Subcutaneous abdominal adipose tissue (tissue), 5 donors: ENCODE measurements at regions not wholly inside any gene's neighbourhood (a gene's known extent, or its start where the extent isn't known, plus 50 kb on each side); places are given as distances from the start of the nearest gene placed in this dataset.

Source experiments
- H3K27ac ChIP-seq: one replicate; pipeline ENCODE4 v1.7.0; 2013; ENCODE audit warnings: low read depth, mild to moderate bottlenecking, inconsistent platforms, low read length, moderate library complexity
- H3K27me3 ChIP-seq, 5 donors: one replicate each; pipeline ENCODE4 v1.7.0; 2013; ENCODE audit warnings: low read length in 5 of 5, inconsistent platforms in 1 of 5; ENCODE audit not compliant: control insufficient read depth in 5 of 5, insufficient read depth in 4 of 5
- H3K36me3 ChIP-seq, 5 donors: one replicate each; pipeline ENCODE4 v1.7.0; 2013; ENCODE audit warnings: low read length in 5 of 5; ENCODE audit not compliant: control insufficient read depth in 5 of 5, insufficient read depth in 5 of 5
- H3K4me1 ChIP-seq, 5 donors: one replicate each; pipeline ENCODE4 v1.7.0; 2013; ENCODE audit warnings: low read length in 5 of 5, mild to moderate bottlenecking in 3 of 5, moderate library complexity in 1 of 5; ENCODE audit not compliant: control insufficient read depth in 5 of 5, insufficient read depth in 5 of 5
- H3K4me3 ChIP-seq, 5 donors: one replicate each; pipeline ENCODE4 v1.7.0; 2013; ENCODE audit warnings: low read length in 5 of 5, low read depth in 1 of 5
- H3K9ac ChIP-seq, 5 donors: one replicate each; pipeline ENCODE4 v1.7.0; 2013; ENCODE audit warnings: low read length in 5 of 5, mild to moderate bottlenecking in 4 of 5, moderate library complexity in 3 of 5
- H3K9me3 ChIP-seq, 5 donors: one replicate each; pipeline ENCODE4 v1.7.0; 2013; ENCODE audit warnings: low read length in 5 of 5; ENCODE audit not compliant: control insufficient read depth in 5 of 5
- donor health status: healthy.
- donor health status: healthy.
- donor health status: healthy.
- donor health status: healthy.
- donor health status: healthy.

DNA sequence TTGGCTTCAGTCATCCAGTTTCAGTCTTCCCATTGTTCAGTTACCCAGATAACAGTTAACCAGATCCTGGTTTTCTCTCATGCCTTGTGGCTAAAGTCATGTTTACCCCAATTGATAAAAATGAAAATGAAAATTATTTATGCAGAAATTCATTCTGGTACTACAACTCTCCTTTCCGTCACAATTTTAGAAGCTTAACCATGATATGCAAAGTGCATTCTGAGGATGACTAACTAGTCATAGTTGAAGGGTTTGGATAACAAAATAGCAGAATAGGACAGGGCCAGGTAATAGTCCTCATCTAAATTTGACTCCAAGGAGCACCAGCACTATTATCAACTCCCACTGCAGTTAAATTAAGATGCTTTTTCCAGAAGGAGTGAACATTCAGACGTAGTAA lies 94.7 kb downstream of the NTMT2 start:
- H3K4me1 ChIP-seq: peaks cover 0 to 2% (median 0%) of the 10 kb centered on the region in 5 donors
- H3K9ac ChIP-seq: no peak overlapping the region
- H3K4me3 ChIP-seq: no peak overlapping the region
- H3K36me3 ChIP-seq: no peaks in the 10 kb centered on the region
- H3K27me3 ChIP-seq: no peaks in the 10 kb centered on the region
- H3K9me3 ChIP-seq: no peaks in the 10 kb centered on the region
- H3K27ac ChIP-seq: no peak overlapping the region

DNA sequence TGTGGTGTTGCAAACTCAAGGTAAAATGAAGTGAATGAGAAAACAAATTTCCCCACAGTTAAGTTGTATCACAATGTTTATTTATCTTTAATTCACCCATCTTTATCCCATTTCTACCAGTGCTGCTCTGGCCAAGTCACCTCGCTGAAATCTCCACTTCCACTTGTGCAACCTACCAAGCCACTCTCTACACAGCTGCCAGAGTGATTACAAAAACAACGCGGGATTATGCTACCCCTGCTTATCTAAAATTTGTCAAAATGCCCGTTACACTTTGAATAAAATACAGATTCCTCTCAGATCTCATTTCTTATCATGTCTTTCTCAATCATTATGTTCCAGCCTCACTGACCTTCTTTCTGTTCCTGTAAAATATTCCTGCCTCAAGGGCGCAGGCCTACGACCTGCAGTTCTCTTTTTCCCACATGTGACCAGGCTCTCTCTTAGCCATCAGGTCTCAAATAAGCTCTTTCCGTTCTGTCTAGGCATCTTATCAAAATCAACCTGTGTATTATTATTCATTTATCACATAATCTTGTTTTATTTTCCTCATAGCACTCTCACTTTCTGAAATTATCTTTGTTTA lies 95.6 kb downstream of the NTMT2 start:
- Histone ChIP-seq H3K9me3 (no peaks in the 10 kb centered on the region), H3K4me3 (no peak overlapping the region), H3K9ac (no peak overlapping the region), H3K27me3 (no peaks in the 10 kb centered on the region), H3K27ac (no peak overlapping the region), H3K36me3 (no peaks in the 10 kb centered on the region), H3K4me1 (peaks cover 0 to 2% (median 0%) of the 10 kb centered on the region in 5 donors)

- Histone ChIP-seq H3K4me3 (no peak overlapping the region), H3K9me3 (no peaks in the 10 kb centered on the region), H3K27me3 (no peaks in the 10 kb centered on the region), H3K36me3 (no peaks in the 10 kb centered on the region), H3K4me1 (no peaks in the 10 kb centered on the region), H3K9ac (no peak overlapping the region), H3K27ac (no peak overlapping the region)
Measured at GRCh38 chr1:170247751-170248521, 102.2 kb downstream of the NTMT2 start.

- no peak overlapping the region for H3K9ac ChIP-seq
- H3K4me1 ChIP-seq: no peaks in the 10 kb centered on the region
- no peak overlapping the region for H3K4me3 ChIP-seq
- H3K9me3 ChIP-seq: no peaks in the 10 kb centered on the region
- H3K36me3 ChIP-seq: no peaks in the 10 kb centered on the region
- no peak overlapping the region for H3K27ac ChIP-seq
- no peaks in the 10 kb centered on the region for H3K27me3 ChIP-seq
Measured at GRCh38 chr1:170250531-170251276, 104.9 kb downstream of the NTMT2 start.

- no peak overlapping the region for H3K9ac ChIP-seq
- no peak overlapping the region for H3K4me3 ChIP-seq
- H3K27me3 ChIP-seq: no peaks in the 10 kb centered on the region
- H3K9me3 ChIP-seq: no peaks in the 10 kb centered on the region
- H3K36me3 ChIP-seq: no peaks in the 10 kb centered on the region
- H3K27ac ChIP-seq: no peak overlapping the region
- no peaks in the 10 kb centered on the region for H3K4me1 ChIP-seq
Measured at GRCh38 chr1:170252851-170253579, 107.3 kb downstream of the NTMT2 start.

DNA sequence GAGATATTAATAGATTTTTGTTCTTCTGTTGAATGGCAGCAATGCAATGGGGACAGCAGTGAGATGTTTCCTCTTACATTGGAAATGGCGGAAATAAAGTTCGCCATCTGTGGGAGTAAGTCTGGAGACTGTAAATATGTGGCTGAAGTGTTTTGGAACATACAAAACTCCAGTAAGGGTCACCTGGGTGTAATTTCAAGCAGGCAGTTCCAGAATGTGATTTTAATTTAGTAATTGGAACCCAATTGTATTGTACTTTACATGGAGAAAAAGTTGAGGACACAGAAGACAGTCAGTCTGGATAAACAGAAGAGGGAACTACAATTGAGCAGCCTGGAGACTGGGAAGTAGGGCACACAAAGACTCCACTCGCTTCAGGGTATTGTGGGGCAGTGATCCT lies 108.6 kb downstream of the NTMT2 start:
- Histone ChIP-seq H3K9ac (no peak overlapping the region), H3K9me3 (no peaks in the 10 kb centered on the region), H3K4me3 (no peak overlapping the region), H3K27ac (no peak overlapping the region), H3K36me3 (no peaks in the 10 kb centered on the region), H3K27me3 (no peaks in the 10 kb centered on the region), H3K4me1 (no peaks in the 10 kb centered on the region)

- no peaks in the 10 kb centered on the region for H3K27me3 ChIP-seq
- H3K9me3 ChIP-seq: no peaks in the 10 kb centered on the region
- no peak overlapping the region for H3K9ac ChIP-seq
Measured at GRCh38 chr1:170261669-170262068, 115.9 kb downstream of the NTMT2 start.

DNA sequence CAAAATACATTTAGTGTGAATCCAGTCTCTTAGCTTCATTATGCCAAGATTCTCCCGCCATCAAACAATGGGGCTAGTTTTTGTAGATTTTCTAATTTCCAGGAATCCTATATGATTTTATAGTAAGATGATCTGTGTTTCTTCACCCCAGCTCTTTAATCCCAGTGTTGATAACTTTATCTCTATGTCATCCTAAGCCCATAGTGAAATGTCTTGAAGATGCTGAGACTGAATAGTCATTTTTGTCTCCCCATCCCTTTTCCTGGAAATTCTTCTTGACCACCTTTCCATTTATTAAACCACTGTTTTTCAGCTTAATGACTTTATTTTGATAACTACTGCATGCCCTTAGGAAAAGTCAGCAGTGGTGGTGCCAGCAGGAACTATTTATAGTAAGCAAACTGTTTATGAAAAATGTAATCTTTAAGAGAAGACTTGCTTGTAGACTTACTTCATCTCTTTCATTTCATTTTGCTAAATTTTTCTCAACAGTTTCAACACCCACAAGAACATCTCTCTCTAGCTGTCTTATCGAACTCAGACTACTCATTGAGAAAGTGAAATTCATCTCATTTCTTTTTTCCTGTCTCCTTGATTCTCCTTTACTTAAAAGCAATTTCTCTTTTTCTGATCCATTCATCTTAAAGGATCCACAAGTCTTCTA lies 116.6 kb downstream of the NTMT2 start:
- Histone ChIP-seq H3K36me3 (no peaks in the 10 kb centered on the region), H3K9me3 (no peaks in the 10 kb centered on the region), H3K9ac (no peak overlapping the region), H3K27me3 (no peaks in the 10 kb centered on the region), H3K4me3 (no peak overlapping the region), H3K4me1 (no peaks in the 10 kb centered on the region), H3K27ac (no peak overlapping the region)

More at GRCh38 chr1:170261669-170262068, 115.9 kb downstream of the NTMT2 start:
- Histone ChIP-seq H3K36me3 (no peaks in the 10 kb centered on the region), H3K4me3 (peak overlapping the region in 1 of 5 donors; percentile 14), H3K27ac (no peak overlapping the region), H3K4me1 (no peaks in the 10 kb centered on the region)

DNA sequence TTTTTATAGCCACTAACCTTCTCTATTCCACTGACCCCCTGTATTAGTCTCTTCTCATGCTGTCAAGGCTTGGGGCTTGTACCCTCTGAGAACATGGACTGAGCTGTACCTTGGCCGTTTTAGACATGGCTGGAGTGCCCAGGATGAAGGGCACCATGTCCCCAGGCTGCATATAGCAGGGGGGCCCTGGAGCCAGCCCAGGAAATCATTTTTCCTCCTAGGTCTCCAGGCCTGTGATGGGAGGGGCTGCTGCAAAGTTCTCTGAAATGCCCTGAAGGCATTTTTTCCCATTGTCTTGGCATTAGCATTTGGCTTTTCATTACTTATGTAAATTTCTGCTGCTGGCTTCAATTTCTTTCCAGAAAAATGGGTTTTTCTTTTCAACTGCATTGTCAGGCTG lies 119.5 kb downstream of the NTMT2 start:
- Histone ChIP-seq H3K9me3 (no peaks in the 10 kb centered on the region), H3K9ac (no peak overlapping the region), H3K36me3 (no peaks in the 10 kb centered on the region), H3K4me3 (no peak overlapping the region), H3K27ac (no peak overlapping the region), H3K4me1 (no peaks in the 10 kb centered on the region), H3K27me3 (no peaks in the 10 kb centered on the region)
